ENCODE measurements at regions not wholly inside any gene's neighbourhood (a gene's known extent, or its start where the extent isn't known, plus 50 kb on each side); places are given as distances from the start of the nearest gene placed in this dataset.

- no peaks in the 10 kb centered on the region for H3K9me3 ChIP-seq (ENCODE audit: insufficient read depth, low read depth)
- ChIA-PET CTCF (no interaction called here), POLR2A (ENCODE audit: unreplicated experiment) (no interaction called here)
- TF ChIP-seq, protein P1, sequence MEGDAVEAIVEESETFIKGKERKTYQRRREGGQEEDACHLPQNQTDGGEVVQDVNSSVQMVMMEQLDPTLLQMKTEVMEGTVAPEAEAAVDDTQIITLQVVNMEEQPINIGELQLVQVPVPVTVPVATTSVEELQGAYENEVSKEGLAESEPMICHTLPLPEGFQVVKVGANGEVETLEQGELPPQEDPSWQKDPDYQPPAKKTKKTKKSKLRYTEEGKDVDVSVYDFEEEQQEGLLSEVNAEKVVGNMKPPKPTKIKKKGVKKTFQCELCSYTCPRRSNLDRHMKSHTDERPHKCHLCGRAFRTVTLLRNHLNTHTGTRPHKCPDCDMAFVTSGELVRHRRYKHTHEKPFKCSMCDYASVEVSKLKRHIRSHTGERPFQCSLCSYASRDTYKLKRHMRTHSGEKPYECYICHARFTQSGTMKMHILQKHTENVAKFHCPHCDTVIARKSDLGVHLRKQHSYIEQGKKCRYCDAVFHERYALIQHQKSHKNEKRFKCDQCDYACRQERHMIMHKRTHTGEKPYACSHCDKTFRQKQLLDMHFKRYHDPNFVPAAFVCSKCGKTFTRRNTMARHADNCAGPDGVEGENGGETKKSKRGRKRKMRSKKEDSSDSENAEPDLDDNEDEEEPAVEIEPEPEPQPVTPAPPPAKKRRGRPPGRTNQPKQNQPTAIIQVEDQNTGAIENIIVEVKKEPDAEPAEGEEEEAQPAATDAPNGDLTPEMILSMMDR (conservative IDR thresholded peaks at IDR 0.05) = no peak
- TF ChIP-seq EZH2 (IDR thresholded peaks at IDR 0.05; ENCODE audit: low read depth) = no peak
- H3K4me2 ChIP-seq = peak overlapping the region; percentile 66
- H3F3A ChIP-seq (ENCODE audit: insufficient read depth, low read depth) = peaks cover 5% of the 10 kb centered on the region; the same call in 1 of the 2 replicates
- DNase-seq = no peak
- no peaks in the 10 kb centered on the region for H3K79me2 ChIP-seq (ENCODE audit: low read depth)
- H3K27ac ChIP-seq = peak overlapping the region; percentile 77
- H3K4me1 ChIP-seq (replicated peaks; ENCODE audit: insufficient read depth) = peaks cover 34% of the 10 kb centered on the region
- H2AFZ ChIP-seq = peak overlapping the region; percentile 73
- H3K9me2 ChIP-seq (ENCODE audit: insufficient read depth) = no peaks in the 10 kb centered on the region
- H3K4me3 ChIP-seq = peak overlapping the region; percentile 40; the same call in 1 of the 2 replicates
- intact Hi-C loops (cut with micrococcal nuclease; ENCODE audit: unreplicated experiment) = loop anchor here (2.0 kb wide), 1 partner anchor 86 kb away; no protein-coding TSS in a partner anchor
- no peaks in the 10 kb centered on the region for H3K36me3 ChIP-seq (ENCODE audit: low read depth)
- H4K20me1 ChIP-seq (ENCODE audit: insufficient read depth) = no peaks in the 10 kb centered on the region
- no peaks in the 10 kb centered on the region for H3K27me3 ChIP-seq (ENCODE audit: insufficient read depth, low read depth)
- BruUV-seq (replicated peaks) = TSS peak; percentile 86
Measured at GRCh38 chr13:30108216-30108912, 199.0 kb downstream of the KATNAL1 start.

GRCh38 chr13:30107521-30108136 lies 199.7 kb downstream of the KATNAL1 start:
- DNase-seq = peak in 1 of 2 experiments; percentile 73
- Histone ChIP-seq H3F3A (ENCODE audit: insufficient read depth, low read depth) (peaks cover 5% of the 10 kb centered on the region; the same call in 1 of the 2 replicates), H3K4me2 (peak overlapping the region; percentile 66; the same call in 1 of the 2 replicates), H3K9me3 (ENCODE audit: insufficient read depth, low read depth) (no peaks in the 10 kb centered on the region), H3K36me3 (ENCODE audit: low read depth) (no peaks in the 10 kb centered on the region), H3K27ac (peak overlapping the region; percentile 77), H3K79me2 (ENCODE audit: low read depth) (no peaks in the 10 kb centered on the region), H3K9me2 (ENCODE audit: insufficient read depth) (no peaks in the 10 kb centered on the region), H2AFZ (no peak overlapping the region), H3K4me1 (replicated peaks; ENCODE audit: insufficient read depth) (peaks cover 29% of the 10 kb centered on the region), H4K20me1 (ENCODE audit: insufficient read depth) (no peaks in the 10 kb centered on the region), H3K27me3 (ENCODE audit: insufficient read depth, low read depth) (no peaks in the 10 kb centered on the region), H3K4me3 (peak overlapping the region; percentile 40; the same call in 1 of the 2 replicates)
- ChIA-PET POLR2A (ENCODE audit: unreplicated experiment) (no interaction called here), CTCF (no interaction called here)
- no peak for TF ChIP-seq EZH2 (IDR thresholded peaks at IDR 0.05; ENCODE audit: low read depth)
- TF ChIP-seq, protein P1 (conservative IDR thresholded peaks at IDR 0.05) = no peak
- intact Hi-C loops (cut with micrococcal nuclease; ENCODE audit: unreplicated experiment) = loop anchor here (2.0 kb wide), 1 partner anchor 85 kb away; no protein-coding TSS in a partner anchor
- no TSS peak for BruUV-seq (replicated peaks)

DNA sequence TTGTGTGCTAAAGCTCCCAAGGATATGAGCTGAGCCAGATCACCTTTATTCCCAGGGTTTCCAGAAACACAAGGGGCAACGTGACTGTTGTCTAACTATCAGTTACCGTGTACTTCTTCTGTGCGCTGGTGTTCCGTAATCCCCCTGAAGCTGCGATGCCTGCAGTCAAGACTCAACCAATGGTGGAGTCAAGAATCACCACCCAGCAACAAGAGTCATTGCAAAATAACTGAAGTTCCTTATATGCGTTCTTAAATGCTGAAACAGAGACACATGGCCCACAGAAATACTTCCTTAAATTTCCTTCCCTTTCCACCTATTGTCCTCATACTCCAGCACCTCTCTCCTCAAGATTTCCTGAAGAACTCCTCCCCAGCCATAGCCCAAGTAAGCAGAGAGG lies 200.2 kb downstream of the KATNAL1 start:
- ChIA-PET POLR2A (ENCODE audit: unreplicated experiment) (no interaction called here), CTCF (no interaction called here)
- BruUV-seq (replicated peaks) = no TSS peak
- intact Hi-C loops (cut with micrococcal nuclease; ENCODE audit: unreplicated experiment) = no loop called here
- peaks cover 27% of the 10 kb centered on the region for H3K4me1 ChIP-seq (replicated peaks; ENCODE audit: insufficient read depth)
- H3K79me2 ChIP-seq (ENCODE audit: low read depth) = no peaks in the 10 kb centered on the region
- no peak overlapping the region for H2AFZ ChIP-seq
- H3K4me3 ChIP-seq = no peak overlapping the region
- TF ChIP-seq, protein P1 (conservative IDR thresholded peaks at IDR 0.05) = no peak
- no peak for TF ChIP-seq EZH2 (IDR thresholded peaks at IDR 0.05; ENCODE audit: low read depth)
- H3K4me2 ChIP-seq = no peak overlapping the region
- H3K9me2 ChIP-seq (ENCODE audit: insufficient read depth) = no peaks in the 10 kb centered on the region
- no peaks in the 10 kb centered on the region for H4K20me1 ChIP-seq (ENCODE audit: insufficient read depth)
- no peaks in the 10 kb centered on the region for H3K36me3 ChIP-seq (ENCODE audit: low read depth)
- no peak for DNase-seq
- no peaks in the 10 kb centered on the region for H3K9me3 ChIP-seq (ENCODE audit: insufficient read depth, low read depth)
- H3K27ac ChIP-seq = peak overlapping the region; percentile 77
- H3K27me3 ChIP-seq (ENCODE audit: insufficient read depth, low read depth) = no peaks in the 10 kb centered on the region
- H3F3A ChIP-seq (ENCODE audit: insufficient read depth, low read depth) = peaks cover 5% of the 10 kb centered on the region; the same call in 1 of the 2 replicates

Data from PC-9 (cell line).